Activated effector memory CD4-positive, alpha-beta T cell treated with anti-CD3 and anti-CD28 coated beads, Interleukin-2, amount 50 U/mL, for 16 hours (primary cell): ENCODE measurements at regions not wholly inside any gene's neighbourhood (a gene's known extent, or its start where the extent isn't known, plus 50 kb on each side); places are given as distances from the start of the nearest gene placed in this dataset.
"Not testable (repeated sequence)": the region's sequence is repeated elsewhere in the genome, so short reads cannot be mapped to it uniquely, and the experiment has no call there.

Experiments
- DNase-seq: peaks from one replicate; pipeline ENCODE4 v3.0.0-alpha.2; 2020

- DNase-seq = no peak
Observed at GRCh38 chr5:74457876-74458275, 182.7 kb downstream of the ENC1 start.

GRCh38 chr5:74454263-74455030 lies 186.1 kb downstream of the ENC1 start:
- DNase-seq = no peak

DNA sequence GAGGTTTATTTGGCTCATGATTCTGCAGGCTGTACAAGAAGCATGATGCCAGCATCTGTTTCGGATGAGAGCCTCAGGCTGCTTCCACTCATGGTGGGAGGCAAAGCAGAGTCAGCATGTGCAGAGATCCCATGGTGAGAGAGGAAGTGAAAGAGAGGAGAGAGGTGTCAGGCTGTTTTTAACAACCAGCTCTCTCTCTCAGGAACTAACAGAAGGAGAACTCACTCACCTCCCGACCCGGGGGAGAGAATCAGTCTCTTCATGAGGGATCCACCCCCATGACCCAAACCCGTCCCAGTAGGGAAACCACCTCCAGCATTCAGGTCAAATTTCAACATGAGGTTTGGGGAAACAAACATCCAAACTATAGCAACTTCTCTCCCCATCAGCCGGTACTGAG lies 187.7 kb downstream of the ENC1 start:
- DNase-seq = no peak

- no peak for DNase-seq
Observed at GRCh38 chr5:74450095-74450494, 190.4 kb downstream of the ENC1 start.

GRCh38 chr5:74446725-74447241 lies 193.7 kb downstream of the ENC1 start:
- DNase-seq = no peak

GRCh38 chr5:74442466-74442865 lies 198.1 kb downstream of the ENC1 start:
- no peak for DNase-seq

DNA sequence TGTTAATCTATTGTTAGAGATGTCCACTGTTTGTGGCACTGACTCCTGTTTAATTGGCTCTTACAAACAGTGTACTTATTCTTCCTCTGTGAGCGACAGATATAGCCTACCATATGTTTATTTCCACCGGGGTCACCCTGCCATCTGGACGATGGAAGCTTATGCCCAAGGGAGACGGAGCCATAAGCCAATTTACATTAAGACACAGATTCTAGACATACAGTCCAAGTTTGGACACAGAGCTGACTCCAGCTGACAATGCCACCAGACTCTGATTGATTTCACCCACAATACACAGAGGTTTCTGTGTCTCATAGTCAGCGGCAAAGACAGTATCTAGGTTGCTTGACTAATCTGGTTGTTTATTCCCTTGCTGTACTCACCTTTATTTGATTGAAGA lies 198.9 kb downstream of the ENC1 start:
- DNase-seq = no peak

- DNase-seq = no peak
Observed at GRCh38 chr5:74440341-74440740, 200.2 kb downstream of the ENC1 start.

GRCh38 chr5:74437870-74438269 lies 202.7 kb downstream of the ENC1 start:
- not testable (repeated sequence) for DNase-seq

- DNase-seq = no peak
Observed at GRCh38 chr5:74433896-74434829, 206.4 kb downstream of the ENC1 start.

GRCh38 chr5:74433255-74433895 lies 207.2 kb downstream of the ENC1 start:
- no peak for DNase-seq

- DNase-seq = no peak
Observed at GRCh38 chr5:74432721-74433120, 207.8 kb downstream of the ENC1 start.

- DNase-seq = no peak
Observed at GRCh38 chr5:74432216-74432615, 208.3 kb downstream of the ENC1 start.

DNA sequence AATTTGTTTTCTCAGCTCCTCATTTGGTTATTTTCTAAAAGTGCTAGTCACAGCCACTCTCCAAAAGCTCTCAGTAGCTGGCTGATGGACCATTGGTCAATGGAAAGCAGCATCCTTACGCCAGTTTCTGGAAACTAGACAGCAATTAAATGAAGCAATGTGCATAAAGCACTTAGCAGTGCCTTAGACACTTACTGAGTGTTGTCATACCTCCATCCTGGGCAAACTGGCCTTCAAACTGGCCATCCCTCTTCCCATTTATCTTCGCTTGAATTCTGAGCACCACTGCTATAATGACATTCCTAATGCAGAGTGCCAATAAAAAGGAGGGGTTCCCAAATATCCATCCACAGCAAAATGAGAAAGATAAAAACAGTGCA lies 209.2 kb downstream of the ENC1 start:
- no peak for DNase-seq

DNA sequence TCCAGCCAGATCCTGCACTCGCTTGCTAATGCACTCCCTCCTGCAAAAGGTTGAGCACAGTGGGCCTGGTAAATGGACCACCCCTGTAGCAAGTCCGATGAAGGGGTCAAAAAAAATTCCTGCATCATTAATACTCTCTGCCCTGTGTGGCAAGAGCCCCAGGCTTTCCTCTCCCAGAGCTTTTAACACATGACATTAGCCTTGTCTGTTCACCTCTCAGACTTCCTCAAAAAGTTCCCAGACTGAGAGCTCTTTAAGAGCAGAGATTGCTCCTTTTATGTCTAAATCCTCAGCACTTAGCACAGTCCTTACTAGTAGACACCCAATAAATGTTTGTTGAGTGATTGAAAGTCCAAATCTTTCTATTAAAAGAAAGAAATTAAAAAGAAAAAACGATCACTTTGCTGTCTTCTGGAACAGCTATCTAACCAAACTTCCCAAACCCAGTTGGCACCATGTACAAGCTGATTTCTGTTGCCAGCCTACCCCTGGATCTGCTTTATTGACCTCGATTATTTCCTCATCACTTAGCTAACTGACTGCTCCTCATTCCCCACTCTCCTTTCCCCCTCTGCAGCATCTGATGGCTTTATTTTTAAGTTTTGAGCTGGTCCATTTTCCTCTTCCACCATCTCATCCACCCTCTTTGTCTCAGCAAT lies 209.8 kb downstream of the ENC1 start:
- no peak for DNase-seq

- no peak for DNase-seq
Observed at GRCh38 chr5:74429495-74429894, 211.0 kb downstream of the ENC1 start.

- no peak for DNase-seq
Observed at GRCh38 chr5:74428876-74429275, 211.7 kb downstream of the ENC1 start.

GRCh38 chr5:74428275-74428674 lies 212.3 kb downstream of the ENC1 start:
- no peak for DNase-seq

DNA sequence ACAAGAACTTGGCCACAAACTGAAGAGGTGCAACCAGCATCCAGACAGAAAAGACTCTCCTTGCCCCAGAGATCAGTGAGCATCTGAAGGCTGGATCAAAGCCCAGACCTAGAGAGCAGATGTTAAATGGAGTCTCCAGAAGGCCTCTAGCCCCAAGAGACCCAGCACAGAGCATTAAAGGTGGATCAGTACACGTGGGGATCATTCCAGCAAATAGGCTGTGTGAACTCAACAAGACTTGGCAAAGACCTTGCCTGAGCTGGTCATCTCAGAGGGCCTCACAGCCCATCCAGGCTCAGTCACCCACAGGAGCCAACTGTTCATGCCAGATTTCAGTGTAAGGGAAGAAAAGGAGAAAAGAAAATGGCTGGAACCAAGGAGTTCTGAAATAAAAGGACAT lies 214.0 kb downstream of the ENC1 start:
- DNase-seq = no peak

DNA sequence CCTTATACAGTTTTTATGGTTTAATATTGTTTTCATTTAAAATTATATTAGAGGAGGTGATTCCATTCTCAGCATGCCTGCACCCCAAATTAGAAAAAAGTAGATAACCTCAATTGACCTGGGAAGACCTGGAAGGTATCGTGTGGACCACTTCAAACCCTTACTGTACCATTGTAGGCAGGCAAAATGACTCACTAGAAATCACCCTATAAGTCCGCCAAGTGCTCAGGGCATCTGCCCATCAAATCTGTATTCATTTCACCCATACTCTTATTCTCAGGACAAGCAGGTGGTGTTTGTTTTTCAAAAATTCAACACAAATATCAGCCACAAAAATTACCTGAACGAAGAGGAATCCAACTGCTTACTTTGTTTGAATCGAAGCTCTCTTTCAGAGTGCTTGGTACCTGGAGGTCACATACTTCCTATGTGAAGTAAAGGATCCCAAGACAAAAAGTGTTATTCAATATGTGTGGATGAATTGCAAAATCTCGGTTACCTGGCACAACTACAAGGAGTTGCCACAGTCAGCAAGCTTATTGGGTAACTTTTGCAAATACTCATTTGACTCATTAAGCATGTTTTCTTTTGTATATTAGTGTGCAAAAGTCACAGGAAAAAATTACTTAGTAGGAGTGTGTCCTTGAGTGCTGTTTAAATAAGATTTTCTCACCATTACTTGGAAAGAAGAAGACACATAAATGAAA lies 216.2 kb downstream of the ENC1 start:
- no peak for DNase-seq

DNA sequence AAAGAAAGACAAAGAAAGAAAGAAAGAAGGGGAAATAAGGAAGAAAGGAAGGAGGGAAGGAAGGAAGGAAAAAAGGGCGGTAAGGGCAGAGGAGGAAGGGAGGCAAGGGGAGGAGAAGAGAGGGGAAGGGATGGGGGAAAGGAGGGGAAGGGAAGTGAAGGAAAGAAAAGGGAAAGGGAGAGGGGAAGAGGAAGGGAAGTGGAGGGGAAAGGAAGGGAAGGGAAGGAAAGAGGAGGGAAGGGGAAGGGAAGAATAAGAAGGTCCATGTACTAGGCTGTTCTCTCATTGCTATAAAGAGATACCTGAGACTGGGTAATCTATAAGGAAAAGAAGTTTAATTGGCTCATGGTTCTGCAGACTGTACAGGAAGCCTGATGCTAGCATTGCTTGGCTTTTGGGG lies 217.1 kb downstream of the ENC1 start:
- no peak for DNase-seq

DNA sequence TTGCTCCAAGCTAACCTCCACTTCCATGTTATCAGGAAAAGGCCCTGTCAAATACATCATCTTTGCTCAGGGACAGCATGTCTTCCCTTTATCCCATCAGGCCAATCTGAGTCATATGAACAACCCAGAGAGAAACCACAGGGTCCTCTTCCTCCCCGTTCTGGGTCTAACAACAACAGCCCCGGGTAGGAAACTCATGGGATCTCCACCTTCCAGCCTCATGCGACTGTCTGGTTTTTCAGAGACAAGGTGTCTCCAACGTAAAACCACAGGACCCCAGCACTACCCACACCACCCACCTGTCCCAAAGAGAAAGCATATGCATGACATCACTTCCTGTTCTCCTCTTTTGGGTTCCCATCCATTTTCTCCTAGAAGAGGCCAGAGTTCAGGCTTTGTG lies 217.9 kb downstream of the ENC1 start:
- no peak for DNase-seq
